K562 (cell line): ENCODE measurements at regions not wholly inside any gene's neighbourhood (a gene's known extent, or its start where the extent isn't known, plus 50 kb on each side); places are given as distances from the start of the nearest gene placed in this dataset.

Experiments used
- BRD4 ChIP-seq: fragments of 200-600 bp; sonication (generic); IDR thresholded peaks from 2 replicates; pipeline ENCODE4 v1.6.1; 2017; ENCODE audit warnings: inconsistent platforms
- CAMTA2 ChIP-seq: fragments of 250-450 bp; sonication (Bioruptor Pico); conservative IDR thresholded peaks from 2 replicates; pipeline ENCODE4 v1.5.1; 2022
- CREB1 ChIP-seq, 2 experiments: sonication (generic) in 1 of 2; formaldehyde crosslinking in 1 of 2; IDR thresholded peaks; 2 replicates each; pipeline versions ENCODE4 v1.6.1 to v1.8.0; 2012 to 2022; ENCODE audit warnings: inconsistent platforms in 1 of 2, mild to moderate bottlenecking in 1 of 2, missing genetic modification reagents in 1 of 2, moderate library complexity in 1 of 2
- DNMT1 ChIP-seq: fragments of 450-650 bp; IDR thresholded peaks from 2 replicates; pipeline ENCODE4 v1.6.1; 2016; ENCODE audit warnings: antibody characterized with exemption, mild to moderate bottlenecking
- EGR1 ChIP-seq: fragments of 450-650 bp; conservative IDR thresholded peaks from 2 replicates; pipeline ENCODE4 v1.6.1; 2017; ENCODE audit warnings: mild to moderate bottlenecking
- HDAC2 ChIP-seq: fragments of 450-650 bp; IDR thresholded peaks from 2 replicates; pipeline ENCODE4 v1.6.1; 2016; ENCODE audit warnings: mild to moderate bottlenecking
- MAFK ChIP-seq: IDR thresholded peaks from 2 replicates; pipeline ENCODE4 v1.6.1; 2011; ENCODE audit warnings: low read length, improper control_type of control experiment
- MECOM ChIP-seq: fragments of 250-450 bp; sonication (Bioruptor Pico); IDR thresholded peaks from 2 replicates; pipeline ENCODE4 v1.8.0; 2022; ENCODE audit warnings: inconsistent platforms
- MYC ChIP-seq, 2 experiments: fragments of 250-450 bp in 1 of 2; sonication (Bioruptor Pico) in 1 of 2; IDR thresholded peaks; 2 replicates each; pipeline versions ENCODE4 v1.5.1 to v1.6.1; 2012 to 2021; ENCODE audit warnings: low read depth in 2 of 2, borderline replicate concordance in 1 of 2, improper control_type of control experiment in 1 of 2, low read length in 1 of 2, mild to moderate bottlenecking in 1 of 2, moderate library complexity in 1 of 2
- RBM14 ChIP-seq: fragments of 200-400 bp; formaldehyde crosslinking; IDR thresholded peaks from 2 replicates; pipeline ENCODE4 v1.6.1; 2018; ENCODE audit warnings: low read depth, mild to moderate bottlenecking, low read length, moderate library complexity, borderline replicate concordance; ENCODE audit not compliant: insufficient read depth
- RCOR1 ChIP-seq, 2 experiments: IDR thresholded peaks; 2 replicates each; pipeline ENCODE4 v1.6.1; 2012; ENCODE audit warnings: low read depth in 2 of 2, low read length in 2 of 2, borderline replicate concordance in 1 of 2, improper control_type of control experiment in 1 of 2
- SMARCA4 ChIP-seq: fragments of 450-650 bp; IDR thresholded peaks from 2 replicates; pipeline ENCODE4 v1.6.1; 2016
- ZNF232 ChIP-seq: sonication (generic); formaldehyde crosslinking; IDR thresholded peaks from 2 replicates; pipeline ENCODE4 v1.8.0; 2022; ENCODE audit warnings: mild to moderate bottlenecking, missing genetic modification reagents
- TF ChIP-seq, protein P1 (sequence below), 3 experiments: IDR thresholded peaks in 2 of 3; conservative IDR thresholded peaks in 1 of 3; 2 replicates each; pipeline ENCODE4 v1.5.1; 2011 to 2012; ENCODE audit warnings: low read length in 3 of 3, mild to moderate bottlenecking in 3 of 3, control low read depth in 2 of 3, improper control_type of control experiment in 1 of 3, inconsistent platforms in 1 of 3, low read depth in 1 of 3, mixed read lengths in 1 of 3, moderate library complexity in 1 of 3; ENCODE audit not compliant: insufficient read depth in 2 of 3

DNA sequence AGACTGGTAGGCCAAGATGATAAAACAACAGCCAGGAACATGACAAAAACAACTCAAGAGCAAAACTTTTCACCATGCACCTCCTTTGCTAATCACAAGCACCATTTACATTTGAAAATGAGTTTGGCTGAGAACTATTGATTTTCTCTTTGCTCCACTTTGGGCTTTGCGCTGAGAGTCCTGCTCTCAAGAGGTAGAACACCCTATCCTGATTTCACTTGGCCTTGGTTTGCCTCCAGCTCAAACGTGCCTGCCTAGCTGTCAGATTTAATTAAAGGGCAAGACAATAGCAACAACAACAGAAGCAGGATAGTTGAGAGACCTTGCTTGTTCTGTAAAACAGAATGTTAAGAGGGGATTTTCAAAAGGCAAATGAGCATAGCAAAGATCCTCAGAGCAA, 128.2 kb upstream of the ASTN2 start:
- TF ChIP-seq, protein P1, sequence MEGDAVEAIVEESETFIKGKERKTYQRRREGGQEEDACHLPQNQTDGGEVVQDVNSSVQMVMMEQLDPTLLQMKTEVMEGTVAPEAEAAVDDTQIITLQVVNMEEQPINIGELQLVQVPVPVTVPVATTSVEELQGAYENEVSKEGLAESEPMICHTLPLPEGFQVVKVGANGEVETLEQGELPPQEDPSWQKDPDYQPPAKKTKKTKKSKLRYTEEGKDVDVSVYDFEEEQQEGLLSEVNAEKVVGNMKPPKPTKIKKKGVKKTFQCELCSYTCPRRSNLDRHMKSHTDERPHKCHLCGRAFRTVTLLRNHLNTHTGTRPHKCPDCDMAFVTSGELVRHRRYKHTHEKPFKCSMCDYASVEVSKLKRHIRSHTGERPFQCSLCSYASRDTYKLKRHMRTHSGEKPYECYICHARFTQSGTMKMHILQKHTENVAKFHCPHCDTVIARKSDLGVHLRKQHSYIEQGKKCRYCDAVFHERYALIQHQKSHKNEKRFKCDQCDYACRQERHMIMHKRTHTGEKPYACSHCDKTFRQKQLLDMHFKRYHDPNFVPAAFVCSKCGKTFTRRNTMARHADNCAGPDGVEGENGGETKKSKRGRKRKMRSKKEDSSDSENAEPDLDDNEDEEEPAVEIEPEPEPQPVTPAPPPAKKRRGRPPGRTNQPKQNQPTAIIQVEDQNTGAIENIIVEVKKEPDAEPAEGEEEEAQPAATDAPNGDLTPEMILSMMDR (IDR thresholded peaks at IDR 0.05 in 2 of 3, conservative IDR thresholded peaks at IDR 0.05 in 1 of 3; ENCODE audit: insufficient read depth in 2 of 3, low read depth in 1 of 3, low read length in 3 of 3): no peak
- TF ChIP-seq MYC (IDR thresholded peaks at IDR 0.05; ENCODE audit: low read depth, low read length) (no peak), MYC (CRISPR knock-in tag; IDR thresholded peaks at IDR 0.05; ENCODE audit: borderline replicate concordance, low read depth) (no peak), CAMTA2 (CRISPR knock-in tag) (no peak), HDAC2 (no peak), SMARCA4 (no peak), EGR1 (no peak), CREB1 (IDR thresholded peaks at IDR 0.05) (no peak), CREB1 (CRISPR knock-in tag; IDR thresholded peaks at IDR 0.05) (no peak), DNMT1 (no peak), RCOR1 (IDR thresholded peaks at IDR 0.05; ENCODE audit: borderline replicate concordance in 1 of 2, low read depth in 2 of 2, low read length in 2 of 2) (no peak), ZNF232 (no peak), RBM14 (no peak), BRD4 (no peak), MAFK (no peak), MECOM (CRISPR knock-in tag) (no peak)
